ENCODE measurements at regions not wholly inside any gene's neighbourhood (a gene's known extent, or its start where the extent isn't known, plus 50 kb on each side); places are given as distances from the start of the nearest gene placed in this dataset.

DNA sequence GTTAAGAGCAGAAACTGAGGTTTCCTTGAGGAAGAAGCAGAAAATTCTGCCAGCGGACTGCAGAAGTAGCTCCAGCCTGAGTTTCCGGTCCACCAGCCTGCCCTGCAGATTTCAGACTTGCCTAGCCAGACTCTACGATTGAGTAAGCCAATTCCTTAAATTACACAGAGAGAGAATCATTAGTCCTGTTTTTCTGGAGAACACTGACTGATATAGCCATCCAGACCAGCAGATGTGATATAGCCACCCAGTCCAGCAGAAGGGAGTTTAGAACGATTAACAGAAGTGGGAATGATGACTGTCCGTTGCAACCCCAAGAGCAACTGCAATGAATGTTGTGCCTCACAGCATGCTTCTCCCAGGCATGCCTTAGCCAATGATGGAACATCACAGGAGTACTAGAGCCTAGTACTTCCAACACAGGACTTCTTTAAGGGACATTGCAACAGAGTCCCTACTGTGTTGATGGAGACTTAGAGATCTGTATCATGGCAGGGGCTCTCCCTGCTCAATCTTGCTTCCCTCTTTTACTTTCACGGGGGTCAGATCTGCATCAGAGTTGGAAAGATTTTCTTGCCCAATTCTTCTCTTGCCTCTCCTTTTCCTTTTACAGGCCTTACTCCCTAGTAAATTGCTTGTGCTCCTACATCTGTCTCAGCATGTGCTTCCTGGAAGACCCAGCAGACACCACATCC, 264.6 kb upstream of the CLNK start:
- no peak for DNase-seq (ENCODE audit: low read depth in 3 of 3, low spot score in 2 of 3)

DNA sequence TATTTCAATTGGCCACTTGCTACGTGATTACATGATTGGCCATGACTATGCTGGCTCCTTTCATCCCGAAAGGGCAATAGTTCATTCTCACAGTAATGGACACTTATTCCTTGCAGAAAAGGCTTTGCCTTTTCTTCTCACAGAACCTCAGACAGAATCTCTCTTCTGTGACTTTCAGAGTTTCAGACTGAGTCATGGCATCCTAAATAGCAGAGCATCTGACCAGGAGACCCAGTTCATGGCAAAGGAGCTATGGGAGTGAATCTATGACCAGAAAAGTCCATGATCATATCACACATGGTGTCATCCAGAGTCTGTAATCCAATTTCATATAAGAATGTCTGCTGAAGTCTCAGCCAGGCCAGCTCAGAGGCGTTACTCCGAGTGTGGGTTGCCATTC, 263.3 kb upstream of the CLNK start:
- DNase-seq (ENCODE audit: low read depth in 3 of 3, low spot score in 2 of 3): no peak

DNA sequence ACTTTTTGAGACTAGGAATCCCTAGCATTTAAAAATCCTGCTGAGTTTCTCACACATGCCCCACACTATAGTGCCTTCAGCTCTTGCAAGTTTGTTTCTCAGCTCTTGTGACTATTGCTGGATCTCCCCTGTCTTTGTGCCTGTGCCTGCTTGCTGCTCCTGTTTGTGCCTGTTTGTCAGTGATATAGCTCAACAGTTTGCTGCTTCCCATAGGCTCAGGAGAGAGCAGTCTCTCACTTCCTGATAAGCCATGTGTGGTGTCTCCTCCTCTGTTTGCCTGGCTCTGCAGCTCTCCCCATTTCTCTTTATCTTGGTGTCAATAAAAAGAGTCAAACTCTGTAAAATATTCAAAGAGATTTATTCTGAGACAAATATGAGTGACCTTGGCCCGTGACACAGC, 259.8 kb upstream of the CLNK start:
- DNase-seq (ENCODE audit: low read depth in 3 of 3, low spot score in 2 of 3): no peak

DNA sequence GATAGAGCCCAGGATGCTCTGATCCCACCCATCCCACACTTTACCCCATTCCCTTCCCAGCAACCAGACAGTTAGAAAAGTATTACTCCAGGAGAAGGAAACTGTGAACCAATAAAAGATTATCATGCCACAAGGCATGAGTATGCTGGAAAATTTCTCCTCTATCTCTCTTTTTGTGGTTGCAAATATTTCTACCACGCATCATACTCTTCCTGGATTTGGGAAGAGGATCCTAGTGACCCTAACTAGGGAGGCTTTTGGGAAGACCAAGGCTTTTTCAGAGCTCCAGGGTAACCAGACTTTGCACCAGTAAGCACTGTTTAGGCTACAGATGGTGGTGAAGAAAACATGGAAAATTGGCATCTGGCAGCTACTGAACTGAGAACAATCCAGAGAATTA, 257.6 kb upstream of the CLNK start:
- no peak for DNase-seq (ENCODE audit: low read depth in 3 of 3, low spot score in 2 of 3)

DNA sequence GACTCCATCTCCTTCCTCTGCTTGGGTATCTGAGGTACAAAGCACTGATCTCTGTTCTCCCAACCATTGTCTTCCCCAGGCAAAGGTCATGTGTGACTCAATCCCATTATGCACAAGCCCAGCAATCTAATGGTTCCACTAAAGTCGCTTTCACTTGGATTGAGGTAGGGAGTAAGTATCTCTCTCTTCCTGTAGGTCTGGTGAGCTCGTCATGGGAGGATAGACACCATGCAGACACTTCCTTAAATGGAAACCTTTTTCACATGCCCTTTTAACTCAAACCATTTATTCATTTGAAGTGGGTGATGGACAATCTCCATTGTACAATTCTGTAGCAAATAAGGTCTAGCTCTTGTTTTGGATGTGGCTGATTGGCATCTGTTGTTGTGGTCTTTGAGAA, 245.2 kb upstream of the CLNK start:
- DNase-seq (ENCODE audit: low read depth in 3 of 3, low spot score in 2 of 3): no peak

DNA sequence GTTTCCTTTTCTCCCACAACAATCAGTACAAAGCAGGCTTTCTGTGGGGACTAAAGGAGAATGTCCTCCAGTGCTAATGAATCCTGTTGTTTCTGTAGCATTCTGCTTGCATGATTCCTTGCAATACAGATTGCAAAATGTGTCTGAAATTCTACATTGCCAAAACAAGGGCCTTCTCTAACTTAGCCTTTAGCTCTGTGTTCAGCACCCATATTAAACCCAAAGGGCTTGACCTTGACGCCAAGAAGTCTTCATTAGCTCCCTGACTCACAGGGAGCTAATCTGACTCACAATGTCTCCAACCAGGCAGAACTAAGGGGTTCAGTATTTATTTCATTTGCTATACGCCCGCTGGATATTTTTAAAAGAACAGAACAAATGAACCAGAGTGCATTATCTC, 241.4 kb upstream of the CLNK start:
- DNase-seq (ENCODE audit: low read depth in 3 of 3, low spot score in 2 of 3): no peak

DNA sequence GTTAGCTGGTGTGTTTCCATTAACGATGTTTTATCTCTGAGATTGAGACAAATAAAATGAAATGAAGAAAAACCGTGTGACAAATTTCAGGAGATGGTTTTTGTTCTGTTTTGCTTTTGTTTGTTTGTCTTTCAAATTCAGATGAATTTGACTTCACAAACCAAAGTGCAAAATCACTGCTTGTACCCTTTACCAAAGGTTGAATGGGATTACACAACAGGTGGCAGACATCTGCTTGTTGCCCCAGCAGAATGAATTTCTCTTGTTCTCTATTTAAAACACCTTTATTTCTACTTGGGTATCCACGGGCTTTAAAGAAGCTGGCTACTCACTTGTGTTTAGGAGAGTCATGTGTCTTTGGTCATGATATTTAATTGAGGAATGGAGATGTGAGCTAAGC, 239.7 kb upstream of the CLNK start:
- no peak for DNase-seq (ENCODE audit: low read depth in 3 of 3, low spot score in 2 of 3)

DNA sequence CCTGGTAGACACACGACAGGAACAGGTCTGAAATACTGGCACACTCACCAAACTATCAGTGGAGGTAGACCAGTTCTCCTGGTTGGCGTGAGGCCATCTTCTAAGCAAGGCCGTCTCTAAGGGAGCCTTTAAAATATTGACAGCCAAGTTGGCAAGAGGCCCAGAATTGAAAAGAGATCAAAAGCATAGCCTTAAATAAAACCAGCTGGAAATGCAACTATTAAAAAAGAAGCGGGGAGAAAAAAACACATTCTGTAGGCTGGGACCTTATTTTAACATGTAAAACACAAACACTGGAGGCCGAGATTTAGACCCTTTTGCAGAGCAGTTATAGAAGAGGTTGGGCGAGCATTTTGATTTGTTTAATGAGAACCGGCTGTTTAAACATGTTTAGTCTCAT, 233.0 kb upstream of the CLNK start:
- DNase-seq (ENCODE audit: low read depth in 3 of 3, low spot score in 2 of 3): peak; percentile 3 to 23 (median 18)

DNA sequence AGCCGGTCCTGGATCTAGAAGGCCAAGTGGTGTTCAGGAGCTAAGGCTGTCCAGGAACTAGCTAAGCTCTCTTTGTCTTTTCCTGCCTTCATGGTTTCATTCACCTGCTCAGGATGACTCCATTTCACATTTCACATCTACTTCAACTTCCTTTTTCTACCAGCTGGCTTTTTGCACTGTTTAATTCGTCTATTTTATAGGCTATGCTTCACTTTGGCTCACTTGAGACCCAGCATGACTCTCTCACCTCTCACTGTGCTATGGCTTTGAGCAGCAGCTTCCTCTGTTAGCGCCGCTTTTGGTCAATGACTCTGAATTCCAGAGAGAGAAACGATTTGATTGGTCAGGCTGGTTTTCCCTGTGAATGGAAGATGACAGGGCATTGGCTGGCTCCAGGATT, 213.5 kb upstream of the CLNK start:
- DNase-seq (ENCODE audit: low read depth in 3 of 3, low spot score in 2 of 3): no peak

DNA sequence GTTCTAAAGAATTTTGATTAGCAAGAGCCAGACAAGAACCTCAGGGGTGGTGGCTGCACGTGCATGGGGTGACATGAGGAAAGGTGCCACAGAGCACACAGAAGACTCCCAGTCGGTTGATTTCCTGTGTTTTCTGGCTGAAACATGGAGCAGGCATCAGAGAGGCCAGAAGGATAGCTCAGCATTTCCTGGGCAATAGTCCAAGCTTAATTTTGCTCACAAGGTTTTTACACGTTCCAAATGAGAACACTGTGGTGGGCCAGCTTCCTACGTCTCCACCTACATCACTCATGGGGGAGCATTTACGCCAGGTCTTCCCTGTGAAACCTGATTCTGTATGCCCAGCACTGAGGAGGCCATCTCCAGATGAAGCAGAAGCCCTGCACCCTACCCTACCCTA, 212.5 kb upstream of the CLNK start:
- DNase-seq (ENCODE audit: low read depth in 3 of 3, low spot score in 2 of 3): no peak

DNA sequence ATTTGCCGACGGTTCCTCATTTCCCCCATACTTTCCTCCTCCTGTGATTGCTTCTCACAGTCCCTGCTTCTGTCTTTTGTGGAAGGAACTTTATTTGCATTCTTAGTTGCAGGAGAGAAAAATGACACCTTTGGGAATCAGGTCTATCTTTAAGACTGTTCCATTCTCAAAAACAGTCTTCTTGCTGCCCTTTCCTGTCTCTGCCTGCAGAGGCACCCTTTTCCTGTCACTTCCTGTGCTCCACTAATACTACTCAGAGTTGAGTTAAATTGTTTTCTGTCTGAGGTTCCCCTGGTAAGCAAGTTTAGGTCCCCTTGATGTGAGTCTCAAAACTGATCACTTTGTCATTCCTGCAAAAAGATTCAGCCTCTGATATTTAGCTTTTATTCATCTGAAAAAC, 208.8 kb upstream of the CLNK start:
- no peak for DNase-seq (ENCODE audit: low read depth in 3 of 3, low spot score in 2 of 3)

DNA sequence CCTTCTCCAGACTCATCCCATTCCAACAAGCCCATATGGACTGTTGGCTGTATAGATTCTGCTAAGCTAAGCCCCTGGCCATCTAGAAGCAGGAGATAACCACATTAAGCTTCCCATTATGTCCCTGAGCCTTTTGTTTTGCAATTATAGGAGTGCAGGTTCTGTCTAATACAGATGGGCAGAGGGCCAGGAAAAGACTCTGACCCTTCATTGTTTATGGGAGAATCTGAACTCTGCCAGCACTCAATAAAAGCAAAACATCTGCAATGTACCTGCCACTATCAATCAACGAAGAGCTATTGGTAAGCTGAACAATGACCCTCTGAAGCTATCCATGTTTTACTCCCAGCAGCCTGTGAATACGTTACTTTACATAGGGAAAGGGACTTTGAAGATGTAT, 207.3 kb upstream of the CLNK start:
- no peak for DNase-seq (ENCODE audit: low read depth in 3 of 3, low spot score in 2 of 3)

DNA sequence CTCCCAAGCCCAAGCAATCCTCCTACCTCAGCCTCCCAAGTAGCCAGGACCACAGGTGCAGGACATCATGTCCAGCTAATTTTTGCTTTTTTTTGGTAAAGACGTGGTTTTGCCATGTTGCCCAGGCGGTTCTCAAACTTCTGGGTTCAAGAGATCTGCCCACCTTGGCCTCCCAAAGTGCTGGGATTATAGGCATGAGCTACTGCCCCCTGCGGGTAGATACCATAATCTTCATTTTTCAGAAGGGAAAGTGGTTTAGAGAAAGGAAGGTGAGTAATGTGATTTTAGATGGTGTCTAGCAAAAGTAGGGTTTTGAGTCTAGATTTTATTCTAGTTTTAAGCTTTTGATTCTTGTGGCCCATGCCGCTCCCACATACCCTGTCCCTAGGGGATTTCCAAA, 205.3 kb upstream of the CLNK start:
- no peak for DNase-seq (ENCODE audit: low read depth in 3 of 3, low spot score in 2 of 3)

DNA sequence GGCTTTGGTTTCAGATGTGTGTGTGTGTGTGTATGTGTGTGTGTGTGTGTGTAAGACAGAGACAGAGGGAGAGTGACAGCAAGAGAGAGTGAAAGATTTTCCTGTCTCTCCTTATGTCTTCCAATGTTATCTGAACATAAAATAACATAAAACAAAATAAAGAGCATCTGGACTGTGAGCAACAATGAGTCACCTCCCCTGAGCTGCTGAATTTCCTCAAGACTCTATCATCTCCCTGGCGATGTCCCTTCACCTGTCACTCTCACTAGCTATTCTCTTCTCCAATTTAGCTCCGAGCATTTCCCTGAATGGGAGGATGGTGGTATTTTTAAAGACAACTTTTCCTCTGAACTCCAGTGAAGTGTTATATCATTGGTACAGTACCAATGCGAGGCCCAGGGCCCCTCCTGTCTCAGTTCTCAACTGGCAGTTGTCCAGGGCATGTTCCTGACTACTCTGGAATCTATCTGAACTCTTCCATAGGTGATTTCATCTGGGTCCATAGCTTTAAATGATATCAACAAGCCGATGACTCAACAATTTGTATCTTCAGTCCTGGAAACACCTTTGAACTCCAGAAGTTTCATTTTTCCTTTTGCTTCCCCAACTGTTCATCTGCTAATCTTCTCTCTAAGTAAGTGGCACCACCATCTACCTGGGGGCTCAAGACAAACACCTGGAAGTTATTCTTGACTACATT, 195.0 kb upstream of the CLNK start:
- no peak for DNase-seq (ENCODE audit: low read depth in 3 of 3, low spot score in 2 of 3)

DNA sequence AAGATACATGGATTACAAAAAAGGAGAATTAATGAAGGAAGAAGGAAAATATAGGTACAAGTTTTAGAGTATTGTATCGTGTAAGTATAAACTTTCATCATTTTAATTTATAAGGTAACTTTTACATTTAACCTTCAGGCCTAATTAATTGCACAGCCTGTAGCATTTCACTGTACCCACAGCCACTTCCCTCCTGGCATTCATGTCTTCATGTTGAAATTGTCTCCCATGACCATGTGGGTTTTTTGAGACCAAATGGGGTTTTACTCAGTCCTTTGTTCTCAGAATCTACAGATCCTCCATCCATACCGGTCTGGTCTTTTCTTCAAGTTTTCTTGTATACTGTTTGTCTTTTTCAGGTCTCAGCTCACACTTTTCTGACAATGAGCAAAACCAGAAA, 194.3 kb upstream of the CLNK start:
- no peak for DNase-seq (ENCODE audit: low read depth in 3 of 3, low spot score in 2 of 3)

DNA sequence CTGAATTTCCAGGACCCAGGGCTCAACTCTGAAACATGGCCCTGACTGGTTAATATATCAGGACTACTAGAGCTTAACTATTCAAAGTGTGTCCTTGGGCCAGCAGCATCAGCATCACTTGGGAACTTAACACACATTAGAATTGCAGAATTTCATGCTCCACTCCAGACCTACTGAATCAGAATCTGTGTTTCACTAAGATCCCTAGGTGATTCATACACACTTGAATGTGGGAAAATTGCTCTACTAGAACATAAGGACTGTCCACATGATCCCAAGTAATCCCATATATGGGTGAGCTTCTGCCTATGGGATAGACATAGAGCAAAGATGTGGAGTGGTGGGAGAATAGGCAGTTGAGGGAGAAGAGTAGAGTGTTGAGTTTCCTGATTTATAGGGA, 192.5 kb upstream of the CLNK start:
- DNase-seq (ENCODE audit: low read depth in 3 of 3, low spot score in 2 of 3): no peak

DNA sequence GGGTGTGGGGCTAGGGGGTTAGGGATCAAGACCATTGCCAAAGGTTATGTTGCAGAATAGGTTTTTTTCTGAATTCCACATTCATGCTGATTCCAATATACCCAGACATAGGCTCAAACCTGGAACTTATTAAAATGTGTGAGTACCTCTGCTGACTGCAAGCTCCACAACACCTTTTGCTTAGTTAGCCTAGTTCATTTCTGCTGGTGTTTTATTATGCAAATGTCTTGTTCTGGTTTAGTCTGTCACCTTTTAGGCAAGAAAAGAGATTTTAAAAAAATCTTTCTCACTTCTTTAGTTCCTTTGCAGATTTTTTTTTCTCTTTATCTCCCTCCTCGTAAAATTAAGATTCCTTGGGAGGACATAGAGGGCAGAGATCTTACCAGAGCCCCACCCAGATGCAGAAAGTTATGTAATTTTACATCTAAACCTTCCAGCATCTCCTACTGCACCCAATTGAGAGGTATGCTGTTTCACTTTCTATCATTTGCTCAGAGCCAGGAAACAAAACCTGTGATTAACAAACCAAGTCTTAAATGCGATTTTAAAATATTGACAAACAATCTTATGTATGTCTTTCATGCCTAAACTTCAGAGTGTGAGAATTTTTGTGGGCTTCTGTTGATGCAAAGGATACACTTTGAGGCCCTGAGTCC, 190.7 kb upstream of the CLNK start:
- no peak for DNase-seq (ENCODE audit: low read depth in 3 of 3, low spot score in 2 of 3)

DNA sequence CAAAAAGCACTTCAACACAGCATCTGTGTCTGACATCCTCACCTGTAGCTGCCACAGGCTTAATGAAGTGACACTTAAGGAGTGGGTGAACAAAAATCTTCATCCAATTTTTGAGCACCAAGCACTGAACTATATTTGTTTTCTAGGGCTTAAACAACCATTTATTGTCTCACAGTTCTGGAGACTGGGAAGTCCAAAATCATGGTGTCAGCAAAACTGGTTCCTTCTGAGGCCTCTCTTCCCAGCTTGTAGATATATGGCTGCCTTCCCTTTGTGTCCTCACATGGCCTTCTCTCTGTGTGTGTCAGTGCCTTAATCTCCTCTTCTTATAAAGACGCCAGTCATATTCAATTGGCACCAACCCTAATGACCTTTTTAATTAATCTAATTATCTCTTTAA, 189.2 kb upstream of the CLNK start:
- DNase-seq (ENCODE audit: low read depth in 3 of 3, low spot score in 2 of 3): no peak

DNA sequence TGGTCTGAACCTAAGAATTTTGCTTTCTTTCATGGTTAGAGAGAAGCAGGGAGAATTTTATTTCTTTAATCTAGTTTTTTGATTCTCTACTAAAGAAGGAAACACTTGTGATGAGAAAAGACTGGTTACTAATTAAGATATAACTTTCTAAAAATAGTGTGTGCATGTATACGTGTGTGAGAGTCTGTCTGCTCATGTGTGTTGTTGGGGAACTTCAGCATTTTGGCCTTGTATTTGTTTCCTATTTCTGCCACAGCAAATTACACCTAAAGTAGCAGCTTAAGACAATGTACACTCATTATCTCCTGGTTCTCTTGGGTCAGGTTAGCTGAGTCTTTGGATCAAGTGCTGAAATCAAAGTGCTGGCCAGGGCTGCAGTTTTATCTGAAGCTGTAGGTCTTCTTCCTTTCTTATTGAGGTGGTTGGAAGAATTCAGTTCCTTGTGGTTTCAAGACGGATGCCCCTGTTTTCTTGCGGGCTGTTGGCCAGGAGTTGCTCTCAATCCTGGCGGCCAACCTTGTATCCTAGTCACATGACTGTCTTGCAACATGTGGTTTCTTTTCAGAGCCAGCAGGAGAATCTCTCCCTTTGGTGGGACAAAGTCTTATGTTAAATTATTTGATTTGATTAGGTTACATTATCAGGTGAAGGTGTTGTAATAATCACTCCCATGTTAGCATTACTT, 188.4 kb upstream of the CLNK start:
- DNase-seq (ENCODE audit: low read depth in 3 of 3, low spot score in 2 of 3): no peak

DNA sequence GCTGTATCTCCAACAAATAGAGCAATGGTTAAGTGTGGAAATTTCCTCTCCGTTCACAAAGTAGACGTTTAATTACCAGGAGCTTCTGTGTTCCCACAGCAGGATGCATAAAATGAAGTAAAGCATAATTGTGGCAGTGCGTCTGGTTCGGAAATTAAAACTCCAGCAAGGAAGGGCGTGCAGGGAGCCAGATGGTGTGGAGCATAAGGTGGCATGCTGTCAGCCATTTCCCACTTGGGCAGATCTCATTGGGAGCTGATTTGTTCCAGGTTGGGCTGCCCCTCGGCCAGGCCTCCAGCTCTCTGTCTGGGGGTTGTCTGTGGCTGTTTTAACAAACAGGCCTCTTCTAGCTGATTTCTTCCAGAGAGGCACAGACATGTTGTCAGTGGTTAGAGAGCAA, 182.1 kb upstream of the CLNK start:
- no peak for DNase-seq (ENCODE audit: low read depth in 3 of 3, low spot score in 2 of 3)

DNA sequence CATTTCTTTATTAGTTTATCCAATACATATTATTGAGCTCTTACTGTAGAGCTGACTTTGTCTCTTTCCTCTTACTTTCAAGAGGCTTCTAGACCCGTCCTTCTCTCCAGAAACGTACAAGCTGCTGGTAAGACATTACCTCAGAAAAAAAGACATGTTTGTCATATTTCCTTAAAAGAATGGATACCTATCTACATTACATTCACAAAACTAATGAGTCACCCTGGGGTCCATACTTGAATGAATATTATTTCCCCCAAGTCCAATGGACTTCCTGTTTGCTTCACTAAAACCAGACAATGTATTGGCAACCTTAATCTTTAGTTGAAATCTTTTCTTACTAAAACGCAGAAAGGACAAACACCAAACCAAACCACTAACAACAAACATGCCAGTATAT, 176.5 kb upstream of the CLNK start:
- no peak for DNase-seq (ENCODE audit: low read depth in 3 of 3, low spot score in 2 of 3)

DNA sequence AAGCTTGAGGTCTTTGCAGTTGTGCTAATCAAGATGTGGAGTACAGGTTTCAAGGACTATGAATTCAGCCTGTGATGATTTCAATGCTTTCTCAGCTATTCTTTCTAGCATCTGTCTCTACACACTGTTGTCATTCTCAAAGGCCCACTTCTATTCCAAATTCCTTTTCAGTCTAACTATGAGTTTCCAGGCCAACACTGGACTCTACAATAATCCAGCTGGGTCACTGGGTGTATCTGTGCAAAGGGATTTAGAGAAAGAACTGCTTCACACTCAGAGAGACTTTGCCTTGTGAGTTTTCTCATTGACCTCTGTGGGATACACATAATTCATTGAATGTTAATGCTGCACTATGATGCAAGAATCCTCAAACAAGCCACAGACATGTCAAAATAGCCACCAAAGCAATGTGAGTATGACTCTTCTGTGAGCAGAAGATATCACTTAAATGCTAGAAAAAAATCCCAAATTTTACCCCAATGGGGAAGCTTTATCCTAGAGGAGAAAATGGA, 171.8 kb upstream of the CLNK start:
- no peak for DNase-seq (ENCODE audit: low read depth in 3 of 3, low spot score in 2 of 3)

Data from right renal cortex interstitium (tissue), 3 donors.